ENCODE measurements at regions not wholly inside any gene's neighbourhood (a gene's known extent, or its start where the extent isn't known, plus 50 kb on each side); places are given as distances from the start of the nearest gene placed in this dataset.

GRCh38 chr18:1751249-1751648, 820.1 kb downstream of the METTL4 start:
- TF ChIP-seq CTCF (IDR thresholded peaks at IDR 0.05) (no peak), POLR2A (IDR thresholded peaks at IDR 0.05) (no peak), POLR2AphosphoS5 (IDR thresholded peaks at IDR 0.05) (no peak), EP300 (IDR thresholded peaks at IDR 0.05) (no peak)

All from sigmoid colon (tissue), 4 donors.